ENCODE measurements at regions not wholly inside any gene's neighbourhood (a gene's known extent, or its start where the extent isn't known, plus 50 kb on each side); places are given as distances from the start of the nearest gene placed in this dataset.

- H3K36me3 ChIP-seq (ENCODE audit: low read length), result no peaks in the 10 kb centered on the region
- 0 out of 2 replicates have a peak, but pooled peaks cover 4% of the 10 kb centered on the region for H3K9me3 ChIP-seq (ENCODE audit: insufficient read depth, low read length)
- no peak overlapping the region for H2AFZ ChIP-seq (ENCODE audit: low read depth, low read length, severe bottlenecking)
- no peaks in the 10 kb centered on the region for H3K9me2 ChIP-seq (replicated peaks; ENCODE audit: insufficient read depth, low read length)
- H3K9ac ChIP-seq (ENCODE audit: low read length), result no peak overlapping the region
- H3K4me2 ChIP-seq (ENCODE audit: low read depth, low read length, poor library complexity, severe bottlenecking), result no peak overlapping the region
- H3F3A ChIP-seq (ENCODE audit: insufficient read depth), result no peaks in the 10 kb centered on the region
- H4K20me1 ChIP-seq (ENCODE audit: low read depth, low read length), result no peaks in the 10 kb centered on the region
- no peak for TF ChIP-seq EZH2phosphoT487 (conservative IDR thresholded peaks at IDR 0.05; ENCODE audit: low read length)
- TF ChIP-seq CTCF (IDR thresholded peaks at IDR 0.05; ENCODE audit: insufficient read depth, low read length, poor library complexity, severe bottlenecking), result no peak
- H3K4me3 ChIP-seq (ENCODE audit: insufficient read depth, low read length, poor library complexity, severe bottlenecking), result no peak overlapping the region
- no peaks in the 10 kb centered on the region for H3K27me3 ChIP-seq (ENCODE audit: low read length)
- no peaks in the 10 kb centered on the region for H3K79me2 ChIP-seq (ENCODE audit: insufficient read depth, low read length)
- no peak overlapping the region for H3K27ac ChIP-seq (ENCODE audit: low read depth, low read length)
Observed at GRCh38 chr20:22088882-22089281, 383.4 kb downstream of the PAX1 start.

GRCh38 chr20:22080985-22081384 is 375.5 kb downstream of the PAX1 start:
- H3K27me3 ChIP-seq (ENCODE audit: low read length), result no peaks in the 10 kb centered on the region
- no peaks in the 10 kb centered on the region for H4K20me1 ChIP-seq (ENCODE audit: low read depth, low read length)
- H3K9ac ChIP-seq (ENCODE audit: low read length), result no peak overlapping the region
- no peak overlapping the region for H3K4me3 ChIP-seq (ENCODE audit: insufficient read depth, low read length, poor library complexity, severe bottlenecking)
- no peaks in the 10 kb centered on the region for H3K9me2 ChIP-seq (replicated peaks; ENCODE audit: insufficient read depth, low read length)
- H3K27ac ChIP-seq (ENCODE audit: low read depth, low read length), result no peak overlapping the region
- H3K36me3 ChIP-seq (ENCODE audit: low read length), result no peaks in the 10 kb centered on the region
- no peak overlapping the region for H2AFZ ChIP-seq (ENCODE audit: low read depth, low read length, severe bottlenecking)
- H3K9me3 ChIP-seq (ENCODE audit: insufficient read depth, low read length), result no peaks in the 10 kb centered on the region
- no peaks in the 10 kb centered on the region for H3F3A ChIP-seq (ENCODE audit: insufficient read depth)
- no peak overlapping the region for H3K4me2 ChIP-seq (ENCODE audit: low read depth, low read length, poor library complexity, severe bottlenecking)
- no peaks in the 10 kb centered on the region for H3K79me2 ChIP-seq (ENCODE audit: insufficient read depth, low read length)
- no peak for TF ChIP-seq CTCF (IDR thresholded peaks at IDR 0.05; ENCODE audit: insufficient read depth, low read length, poor library complexity, severe bottlenecking)

- no peaks in the 10 kb centered on the region for H3K79me2 ChIP-seq (ENCODE audit: insufficient read depth, low read length)
- no peak overlapping the region for H2AFZ ChIP-seq (ENCODE audit: low read depth, low read length, severe bottlenecking)
- H3K27me3 ChIP-seq (ENCODE audit: low read length), result no peaks in the 10 kb centered on the region
- no peaks in the 10 kb centered on the region for H3K9me2 ChIP-seq (replicated peaks; ENCODE audit: insufficient read depth, low read length)
- H3K27ac ChIP-seq (ENCODE audit: low read depth, low read length), result no peak overlapping the region
- no peak overlapping the region for H3K9ac ChIP-seq (ENCODE audit: low read length)
- TF ChIP-seq EZH2phosphoT487 (conservative IDR thresholded peaks at IDR 0.05; ENCODE audit: low read length), result no peak
- TF ChIP-seq CTCF (IDR thresholded peaks at IDR 0.05; ENCODE audit: insufficient read depth, low read length, poor library complexity, severe bottlenecking), result no peak
- H3K36me3 ChIP-seq (ENCODE audit: low read length), result no peaks in the 10 kb centered on the region
- H4K20me1 ChIP-seq (ENCODE audit: low read depth, low read length), result no peaks in the 10 kb centered on the region
- no peaks in the 10 kb centered on the region for H3F3A ChIP-seq (ENCODE audit: insufficient read depth)
- H3K4me2 ChIP-seq (ENCODE audit: low read depth, low read length, poor library complexity, severe bottlenecking), result no peak overlapping the region
- no peak overlapping the region for H3K4me3 ChIP-seq (ENCODE audit: insufficient read depth, low read length, poor library complexity, severe bottlenecking)
- no peaks in the 10 kb centered on the region for H3K9me3 ChIP-seq (ENCODE audit: insufficient read depth, low read length)
Observed at GRCh38 chr20:22074635-22075034, 369.2 kb downstream of the PAX1 start.

GRCh38 chr20:22071841-22072240 is 366.4 kb downstream of the PAX1 start:
- Histone ChIP-seq H3F3A (ENCODE audit: insufficient read depth) (no peaks in the 10 kb centered on the region), H3K9ac (ENCODE audit: low read length) (no peak overlapping the region), H2AFZ (ENCODE audit: low read depth, low read length, severe bottlenecking) (no peak overlapping the region), H3K79me2 (ENCODE audit: insufficient read depth, low read length) (no peaks in the 10 kb centered on the region), H4K20me1 (ENCODE audit: low read depth, low read length) (no peaks in the 10 kb centered on the region), H3K36me3 (ENCODE audit: low read length) (no peaks in the 10 kb centered on the region), H3K9me3 (ENCODE audit: insufficient read depth, low read length) (no peaks in the 10 kb centered on the region), H3K27ac (ENCODE audit: low read depth, low read length) (no peak overlapping the region), H3K4me3 (ENCODE audit: insufficient read depth, low read length, poor library complexity, severe bottlenecking) (no peak overlapping the region), H3K4me2 (ENCODE audit: low read depth, low read length, poor library complexity, severe bottlenecking) (no peak overlapping the region), H3K27me3 (ENCODE audit: low read length) (no peaks in the 10 kb centered on the region), H3K9me2 (replicated peaks; ENCODE audit: insufficient read depth, low read length) (no peaks in the 10 kb centered on the region)
- TF ChIP-seq CTCF (IDR thresholded peaks at IDR 0.05; ENCODE audit: insufficient read depth, low read length, poor library complexity, severe bottlenecking) (no peak), EZH2phosphoT487 (conservative IDR thresholded peaks at IDR 0.05; ENCODE audit: low read length) (no peak)
